T-helper 2 cell treated with Interferon-gamma antibody and Interleukin-4, amounts not matched to agents 5 μg/mL and 100 μg/mL, for 36 hours (primary cell): ENCODE measurements at regions not wholly inside any gene's neighbourhood (a gene's known extent, or its start where the extent isn't known, plus 50 kb on each side); places are given as distances from the start of the nearest gene placed in this dataset.

Experiments used
- DNase-seq: peaks from one replicate; pipeline ENCODE4 v3.0.0; 2021; ENCODE audit warnings: low spot score
- H3K27ac Mint-ChIP-seq: one replicate; pipeline ENCODE4 v1.8.0; 2021; ENCODE audit warnings: mild to moderate bottlenecking, mixed read lengths
- H3K27me3 Mint-ChIP-seq: one replicate; pipeline ENCODE4 v1.8.0; 2021; ENCODE audit warnings: low read depth, mixed read lengths
- H3K36me3 Mint-ChIP-seq: one replicate; pipeline ENCODE4 v1.8.0; 2021; ENCODE audit warnings: low read depth, mixed read lengths
- H3K4me1 Mint-ChIP-seq: one replicate; pipeline ENCODE4 v1.8.0; 2021; ENCODE audit warnings: low read depth, mixed read lengths
- H3K4me3 Mint-ChIP-seq: one replicate; pipeline ENCODE4 v1.8.0; 2022; ENCODE audit warnings: mild to moderate bottlenecking, moderate library complexity, mixed read lengths
- H3K9me3 Mint-ChIP-seq: one replicate; pipeline ENCODE4 v1.8.0; 2021; ENCODE audit warnings: mixed read lengths

DNA sequence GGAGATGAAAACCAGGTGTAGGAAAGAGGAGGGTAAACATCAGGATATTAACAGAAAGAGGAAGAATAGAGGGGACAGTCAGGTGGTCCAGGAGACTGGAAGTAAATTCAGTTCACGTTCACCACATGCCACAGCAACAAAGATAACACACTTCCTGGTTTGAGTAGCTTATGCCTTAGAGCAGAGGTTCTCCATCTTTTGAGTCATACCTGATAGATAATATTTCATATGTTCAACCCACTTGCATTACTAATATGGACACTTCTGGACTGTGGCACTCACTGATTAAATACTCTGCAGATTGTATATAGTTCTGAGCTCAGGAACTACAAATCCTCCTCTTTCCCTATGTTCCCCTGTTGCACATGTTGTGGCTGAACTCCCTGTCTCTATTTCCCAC, 179.9 kb upstream of the NR3C1 start:
- H3K36me3 Mint-ChIP-seq, result peaks cover 1% of the 10 kb centered on the region
- no peaks in the 10 kb centered on the region for H3K9me3 Mint-ChIP-seq
- no peak overlapping the region for H3K27ac Mint-ChIP-seq
- H3K27me3 Mint-ChIP-seq, result no peaks in the 10 kb centered on the region
- DNase-seq, result no peak
- H3K4me1 Mint-ChIP-seq, result peaks cover 34% of the 10 kb centered on the region
- no peak overlapping the region for H3K4me3 Mint-ChIP-seq

DNA sequence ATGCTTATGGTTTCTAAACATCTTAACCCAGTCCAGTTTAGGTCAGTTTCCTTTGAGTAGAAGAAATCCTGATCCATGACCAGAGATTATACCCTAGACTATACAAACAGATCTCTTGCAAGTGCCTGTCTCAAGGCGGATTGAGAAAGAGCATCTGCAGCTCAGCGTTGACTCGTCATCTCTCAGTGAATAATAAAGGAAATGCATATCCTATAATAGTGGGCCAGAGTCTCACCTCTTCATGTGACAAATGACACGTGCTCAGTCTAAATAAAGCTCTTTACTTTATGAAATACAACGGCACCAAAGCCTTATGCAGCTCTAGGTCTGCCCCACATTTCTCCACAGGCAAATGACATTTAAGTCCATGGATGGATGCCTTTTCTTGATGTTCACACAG, 179.4 kb upstream of the NR3C1 start:
- Mint-ChIP-seq H3K27ac (no peak overlapping the region), H3K4me1 (peaks cover 30% of the 10 kb centered on the region), H3K27me3 (no peaks in the 10 kb centered on the region), H3K4me3 (no peak overlapping the region), H3K9me3 (no peaks in the 10 kb centered on the region), H3K36me3 (peaks cover 1% of the 10 kb centered on the region)
- DNase-seq, result no peak

DNA sequence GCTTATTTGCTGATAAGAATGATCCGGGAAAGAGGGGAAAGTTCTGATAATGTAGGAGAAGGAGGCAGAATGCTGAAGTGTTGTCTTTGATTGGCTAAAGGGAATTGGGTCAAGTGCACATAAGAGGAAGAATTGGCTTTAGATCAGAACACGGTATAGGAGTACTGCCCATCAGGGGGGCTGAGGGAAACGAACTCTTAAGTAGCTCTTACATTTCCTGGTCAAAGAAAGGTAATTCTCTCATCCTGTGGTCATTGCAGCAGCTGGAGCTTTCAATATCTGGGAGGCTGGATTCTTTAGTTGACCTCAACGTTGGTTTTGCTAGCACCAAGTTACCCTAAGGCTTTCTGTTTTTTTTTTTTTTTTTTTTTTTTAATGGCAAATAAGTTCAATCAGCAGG, 178.7 kb upstream of the NR3C1 start:
- no peak for DNase-seq
- Mint-ChIP-seq H3K4me1 (peaks cover 28% of the 10 kb centered on the region), H3K36me3 (peaks cover 1% of the 10 kb centered on the region), H3K9me3 (no peaks in the 10 kb centered on the region), H3K4me3 (no peak overlapping the region), H3K27me3 (no peaks in the 10 kb centered on the region), H3K27ac (no peak overlapping the region)

DNA sequence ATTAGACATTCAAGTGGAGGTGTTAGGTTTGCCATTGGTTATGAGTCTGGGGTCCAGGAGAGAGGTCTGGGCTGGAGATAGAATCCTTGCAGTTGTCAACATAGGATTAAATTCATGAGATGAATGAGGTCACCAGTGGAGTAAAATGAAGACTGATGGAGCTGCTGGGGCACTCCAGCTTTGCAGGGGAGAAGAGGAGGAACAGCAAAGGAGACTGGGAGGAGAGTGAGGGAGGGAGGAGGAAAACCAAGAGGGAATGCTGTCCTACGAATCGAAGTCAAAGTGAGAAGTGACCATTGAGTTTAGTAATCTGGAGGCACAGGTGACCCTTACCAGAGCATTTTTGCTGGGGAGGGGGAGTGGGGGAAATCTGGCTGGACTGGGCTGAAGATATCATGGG, 178.2 kb upstream of the NR3C1 start:
- no peaks in the 10 kb centered on the region for H3K27me3 Mint-ChIP-seq
- H3K9me3 Mint-ChIP-seq, result no peaks in the 10 kb centered on the region
- H3K4me1 Mint-ChIP-seq, result peaks cover 24% of the 10 kb centered on the region
- no peak overlapping the region for H3K4me3 Mint-ChIP-seq
- H3K36me3 Mint-ChIP-seq, result peaks cover 1% of the 10 kb centered on the region
- DNase-seq, result no peak
- no peak overlapping the region for H3K27ac Mint-ChIP-seq

DNA sequence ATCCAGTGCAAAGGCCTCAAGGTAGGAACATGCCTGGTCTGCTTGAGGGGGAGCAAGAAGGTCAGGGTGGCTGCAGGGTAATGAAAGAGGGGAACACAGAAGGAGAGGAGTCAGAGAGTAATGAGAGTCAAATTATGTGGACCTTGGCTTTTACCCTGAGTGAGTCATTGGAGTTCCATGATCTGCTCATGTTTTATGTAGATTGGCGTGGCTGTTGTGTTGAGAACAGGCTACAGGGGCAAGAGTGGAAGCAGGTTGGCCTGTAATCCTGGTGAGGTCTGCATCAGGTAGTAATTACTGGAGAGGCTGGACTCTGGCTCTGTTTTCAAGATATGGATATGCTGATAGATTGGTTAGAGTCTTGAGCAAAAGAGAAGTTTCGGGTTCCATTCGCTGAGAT, 177.7 kb upstream of the NR3C1 start:
- Mint-ChIP-seq H3K9me3 (no peaks in the 10 kb centered on the region), H3K4me1 (peaks cover 21% of the 10 kb centered on the region), H3K4me3 (no peak overlapping the region), H3K36me3 (peaks cover 1% of the 10 kb centered on the region), H3K27me3 (no peaks in the 10 kb centered on the region), H3K27ac (no peak overlapping the region)
- DNase-seq, result no peak

DNA sequence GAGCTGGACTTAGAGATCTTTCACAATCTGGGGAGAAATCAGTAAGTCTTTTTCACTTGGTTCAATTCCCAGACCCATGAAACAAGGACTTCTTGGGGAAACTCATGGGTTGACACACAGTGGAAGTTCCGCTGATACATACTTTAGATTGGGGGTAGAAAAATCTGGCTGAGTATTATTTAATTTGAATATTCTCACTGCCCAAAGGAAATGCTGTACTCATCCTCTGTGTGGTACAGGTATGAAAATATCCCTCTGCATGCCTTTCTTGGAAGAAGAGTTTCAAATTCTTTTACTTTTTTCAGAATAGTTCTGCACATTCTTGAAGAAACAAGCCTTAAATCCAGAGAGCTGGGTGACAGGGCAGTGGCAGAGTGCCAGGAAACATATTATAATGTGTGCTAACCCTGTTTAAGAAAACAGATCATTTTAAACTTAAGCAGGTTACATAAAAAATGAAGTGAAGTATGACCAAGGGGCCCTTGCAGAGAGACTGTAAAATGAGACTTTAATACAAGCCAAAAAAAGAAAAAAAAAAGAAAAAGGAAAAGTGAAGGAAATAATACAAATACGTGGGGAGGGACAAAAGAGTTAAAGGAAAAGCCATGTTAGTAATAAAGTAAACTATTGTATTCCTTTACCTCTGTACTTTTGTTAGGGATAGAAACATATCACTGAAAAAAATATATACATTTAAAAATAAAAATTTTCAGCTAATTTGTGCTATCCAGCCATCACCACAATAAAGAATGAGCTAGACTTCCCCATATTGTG, 173.4 kb upstream of the NR3C1 start:
- H3K9me3 Mint-ChIP-seq, result no peaks in the 10 kb centered on the region
- DNase-seq, result no peak
- no peaks in the 10 kb centered on the region for H3K27me3 Mint-ChIP-seq
- peaks cover 9% of the 10 kb centered on the region for H3K4me1 Mint-ChIP-seq
- H3K4me3 Mint-ChIP-seq, result no peak overlapping the region
- no peak overlapping the region for H3K27ac Mint-ChIP-seq
- no peaks in the 10 kb centered on the region for H3K36me3 Mint-ChIP-seq

DNA sequence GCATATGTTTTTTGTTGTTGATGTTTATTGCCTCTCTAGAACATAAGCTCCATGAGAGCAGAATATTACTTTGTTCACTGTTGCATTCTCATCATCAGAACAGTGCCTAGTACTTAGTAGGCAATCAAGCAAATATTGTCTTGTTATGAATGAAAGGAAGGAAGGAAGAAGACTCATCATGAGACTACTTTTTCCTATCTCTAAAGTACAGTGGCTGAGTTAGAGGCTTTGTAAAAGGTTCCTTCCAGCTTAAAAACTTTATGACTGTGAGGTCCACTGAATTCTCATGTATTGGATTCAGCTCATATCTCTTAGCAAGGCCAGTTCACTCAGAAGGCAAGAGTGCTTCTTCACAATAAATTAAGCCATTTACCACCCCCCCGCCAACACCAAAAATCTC, 171.8 kb upstream of the NR3C1 start:
- Mint-ChIP-seq H3K4me3 (no peak overlapping the region), H3K9me3 (no peaks in the 10 kb centered on the region), H3K27me3 (no peaks in the 10 kb centered on the region), H3K27ac (no peak overlapping the region), H3K36me3 (no peaks in the 10 kb centered on the region), H3K4me1 (peaks cover 9% of the 10 kb centered on the region)
- DNase-seq, result no peak

DNA sequence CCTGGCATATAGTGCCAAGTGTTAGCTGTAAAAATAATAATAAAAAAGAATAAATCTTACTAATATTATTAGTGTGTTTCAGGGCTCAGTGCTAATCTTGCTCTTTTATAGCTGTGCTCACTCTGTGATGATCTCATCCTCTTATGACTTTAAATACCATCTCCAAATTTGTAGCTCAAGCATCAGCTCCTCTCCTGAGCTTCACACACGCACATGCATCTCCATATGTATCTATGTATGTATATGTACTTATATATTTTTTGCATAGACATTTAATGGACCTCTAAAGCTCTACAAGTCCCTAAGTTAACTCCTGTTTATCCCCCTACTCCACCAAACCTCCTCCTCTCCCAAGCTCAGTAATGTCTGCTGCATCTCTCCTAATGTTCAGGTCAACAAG, 170.8 kb upstream of the NR3C1 start:
- Mint-ChIP-seq H3K27me3 (no peaks in the 10 kb centered on the region), H3K27ac (no peak overlapping the region), H3K4me1 (peaks cover 13% of the 10 kb centered on the region), H3K4me3 (no peak overlapping the region), H3K36me3 (no peaks in the 10 kb centered on the region), H3K9me3 (no peaks in the 10 kb centered on the region)
- no peak for DNase-seq

DNA sequence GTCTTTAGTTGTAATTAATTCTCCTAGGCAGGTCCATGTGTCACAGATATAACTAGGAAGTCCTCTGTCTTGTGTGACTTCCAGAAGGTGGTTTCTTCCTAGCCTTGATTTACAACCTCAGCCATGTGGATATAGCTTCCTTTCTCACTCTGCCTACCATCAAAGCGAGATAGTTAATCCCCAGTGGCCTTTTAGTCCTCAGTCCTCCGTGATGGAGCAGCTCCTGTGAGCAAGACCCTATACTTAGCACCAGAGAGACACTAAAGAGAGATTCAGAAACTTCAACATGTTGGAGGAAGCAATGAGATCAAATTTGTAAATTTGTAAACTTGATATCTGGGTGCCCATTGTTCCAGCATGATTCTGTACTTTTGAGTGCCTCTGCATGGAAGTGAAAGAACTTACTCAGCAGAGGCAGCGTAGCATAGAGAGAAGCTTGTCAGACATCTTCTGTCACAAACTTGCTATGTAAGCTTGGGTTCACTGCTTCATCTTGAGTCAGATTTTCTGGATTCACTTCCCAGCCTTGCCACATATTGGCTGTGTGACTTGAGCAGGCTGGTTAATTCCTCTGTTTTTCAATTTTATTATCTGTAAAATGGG, 170.2 kb upstream of the NR3C1 start:
- H3K9me3 Mint-ChIP-seq, result no peaks in the 10 kb centered on the region
- no peaks in the 10 kb centered on the region for H3K27me3 Mint-ChIP-seq
- H3K36me3 Mint-ChIP-seq, result no peaks in the 10 kb centered on the region
- peaks cover 13% of the 10 kb centered on the region for H3K4me1 Mint-ChIP-seq
- H3K4me3 Mint-ChIP-seq, result no peak overlapping the region
- no peak for DNase-seq
- H3K27ac Mint-ChIP-seq, result no peak overlapping the region

DNA sequence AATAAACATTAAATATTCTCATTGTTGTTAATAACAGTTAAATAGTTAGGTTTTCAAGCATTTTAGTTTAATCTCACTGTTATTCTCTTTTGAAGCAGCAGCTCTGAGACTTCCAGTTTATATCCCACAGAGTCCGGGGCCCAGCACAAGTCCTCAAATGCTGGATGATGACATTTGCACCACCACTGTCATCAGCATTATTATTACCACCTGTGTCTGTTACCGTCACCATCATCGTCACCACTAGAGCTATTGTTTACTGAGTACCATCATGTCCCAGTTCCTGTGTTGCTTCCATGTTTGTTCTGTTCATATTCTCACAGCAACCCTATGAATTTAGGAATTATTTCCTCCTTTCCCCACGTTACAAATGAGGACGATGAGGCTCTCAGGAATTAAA, 169.2 kb upstream of the NR3C1 start:
- no peaks in the 10 kb centered on the region for H3K9me3 Mint-ChIP-seq
- no peak overlapping the region for H3K4me3 Mint-ChIP-seq
- H3K27ac Mint-ChIP-seq, result no peak overlapping the region
- no peak for DNase-seq
- H3K36me3 Mint-ChIP-seq, result no peaks in the 10 kb centered on the region
- H3K27me3 Mint-ChIP-seq, result no peaks in the 10 kb centered on the region
- H3K4me1 Mint-ChIP-seq, result peaks cover 13% of the 10 kb centered on the region

DNA sequence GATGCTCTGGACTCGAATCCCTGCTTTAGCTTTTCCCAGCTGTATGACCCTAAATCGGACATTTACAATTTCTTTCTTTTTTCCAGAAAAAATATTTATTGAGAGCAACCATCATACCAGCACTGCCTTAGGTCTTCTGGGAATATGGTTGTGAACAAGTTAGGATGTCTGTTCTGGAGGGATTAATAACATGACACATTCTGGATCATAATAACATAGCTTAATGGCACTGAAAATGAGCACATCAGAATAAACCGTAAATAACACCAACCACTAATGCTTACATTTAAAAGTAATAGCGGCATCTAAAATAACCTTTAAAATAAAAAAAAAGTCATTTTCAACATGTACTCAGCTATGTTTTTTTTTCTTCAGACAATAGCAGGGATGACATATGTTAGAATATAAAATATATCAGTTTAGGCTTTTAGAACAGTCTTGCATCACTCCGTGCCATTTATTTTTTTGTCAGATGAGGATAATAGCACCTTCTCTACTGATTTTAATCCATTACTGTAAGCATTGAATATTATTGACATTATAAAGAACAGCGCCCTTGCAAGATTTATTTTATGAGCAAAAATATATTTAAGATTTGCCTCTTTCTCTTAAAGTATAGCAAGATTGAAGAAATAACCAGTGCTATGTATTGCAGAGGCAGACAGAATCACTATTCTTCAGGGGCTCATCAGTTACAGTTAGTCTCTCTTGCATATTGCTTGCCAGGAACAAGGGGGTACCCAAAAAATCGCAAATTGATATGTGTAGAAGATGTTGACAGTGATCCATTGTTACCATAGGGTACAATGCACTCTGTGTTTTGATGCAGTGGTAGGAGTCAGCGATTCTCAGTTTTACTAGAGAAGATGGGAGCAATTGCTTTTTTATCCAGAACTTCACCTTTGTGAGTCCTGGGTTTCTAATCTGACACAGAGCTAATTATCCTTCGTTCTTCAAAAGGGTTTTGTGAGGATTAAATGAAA, 168.4 kb upstream of the NR3C1 start:
- Mint-ChIP-seq H3K27me3 (no peaks in the 10 kb centered on the region), H3K36me3 (no peaks in the 10 kb centered on the region), H3K4me1 (peaks cover 13% of the 10 kb centered on the region), H3K4me3 (no peak overlapping the region), H3K27ac (no peak overlapping the region), H3K9me3 (no peaks in the 10 kb centered on the region)
- DNase-seq, result no peak

DNA sequence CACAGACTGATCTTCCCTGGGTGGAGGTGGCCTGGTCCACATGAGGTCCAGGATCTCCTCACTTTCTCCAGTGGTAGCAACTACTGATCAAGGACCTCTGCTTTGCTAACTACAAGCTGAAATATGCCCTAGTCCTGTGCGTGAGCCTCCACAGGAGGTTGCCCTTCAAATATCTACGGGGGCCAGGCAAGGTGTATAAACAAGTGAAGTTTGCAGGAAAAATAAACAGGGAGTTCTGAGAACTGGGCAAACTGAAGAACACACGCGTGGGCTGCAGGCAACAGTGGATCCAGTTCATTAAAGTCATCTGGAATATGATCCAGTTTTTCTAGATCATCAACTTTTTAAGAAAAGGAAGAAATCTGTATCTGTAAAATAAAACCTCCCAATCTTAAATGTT, 167.5 kb upstream of the NR3C1 start:
- Mint-ChIP-seq H3K27me3 (no peaks in the 10 kb centered on the region), H3K27ac (no peak overlapping the region), H3K36me3 (no peaks in the 10 kb centered on the region), H3K9me3 (no peaks in the 10 kb centered on the region), H3K4me1 (peaks cover 13% of the 10 kb centered on the region), H3K4me3 (no peak overlapping the region)
- DNase-seq, result no peak

DNA sequence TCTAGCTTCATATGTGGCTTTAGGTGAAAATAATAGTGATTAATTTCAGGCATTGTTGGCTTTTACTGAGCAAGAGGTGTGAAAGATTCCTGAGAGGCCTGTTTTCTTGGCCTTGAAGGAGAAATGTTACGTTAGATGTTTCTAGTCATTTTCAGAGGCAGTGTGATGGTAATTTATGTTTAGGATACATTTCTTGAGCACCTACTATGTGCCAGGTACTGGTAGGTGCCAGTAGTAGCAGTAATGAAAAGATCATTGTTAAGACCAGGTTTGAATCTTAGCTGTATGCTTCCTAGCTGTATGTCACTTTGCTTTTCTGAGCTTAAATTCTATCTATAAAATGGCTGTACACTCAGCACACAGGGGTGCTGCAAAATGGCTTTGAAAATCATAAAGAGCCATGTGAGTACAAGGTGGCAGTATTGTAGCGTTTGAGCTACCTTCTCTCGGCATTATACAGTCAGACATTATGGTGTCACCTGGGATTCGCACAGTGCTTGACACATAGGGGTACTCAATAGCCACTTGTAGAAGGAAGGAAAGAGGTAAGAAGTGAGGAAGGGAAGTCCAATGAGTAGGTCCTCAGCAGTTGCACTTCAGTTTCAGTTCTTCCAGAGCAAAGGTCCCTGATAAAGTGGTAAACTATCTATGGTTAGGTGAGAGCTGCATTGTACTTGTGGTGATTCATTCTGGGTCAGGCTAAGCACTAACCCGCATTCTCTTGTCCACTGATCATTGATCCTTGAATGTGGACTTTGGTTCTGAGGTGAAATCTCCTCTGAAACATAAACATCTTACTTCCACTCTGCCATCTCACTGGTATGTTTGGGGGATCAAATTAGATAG, 166.5 kb upstream of the NR3C1 start:
- no peaks in the 10 kb centered on the region for H3K36me3 Mint-ChIP-seq
- H3K27me3 Mint-ChIP-seq, result no peaks in the 10 kb centered on the region
- no peak for DNase-seq
- no peaks in the 10 kb centered on the region for H3K9me3 Mint-ChIP-seq
- no peak overlapping the region for H3K4me3 Mint-ChIP-seq
- H3K27ac Mint-ChIP-seq, result no peak overlapping the region
- H3K4me1 Mint-ChIP-seq, result peaks cover 4% of the 10 kb centered on the region
